COLO668 (cell line): ENCODE measurements at regions not wholly inside any gene's neighbourhood (a gene's known extent, or its start where the extent isn't known, plus 50 kb on each side); places are given as distances from the start of the nearest gene placed in this dataset.
"Not testable (repeated sequence)": the region's sequence is repeated elsewhere in the genome, so short reads cannot be mapped to it uniquely, and the experiment has no call there.

Experiments used
- DNase-seq: peaks from one replicate; lab custom pipeline; 2025; ENCODE audit not compliant: unreplicated experiment; lab: John Stamatoyannopoulos, UW

- DNase-seq: no peak
Observed at GRCh38 chr19:28640506-28640905, 572.4 kb downstream of the UQCRFS1 start.

- no peak for DNase-seq
Observed at GRCh38 chr19:28638445-28638844, 574.5 kb downstream of the UQCRFS1 start.

- no peak for DNase-seq
Observed at GRCh38 chr19:28636706-28637105, 576.2 kb downstream of the UQCRFS1 start.

DNA sequence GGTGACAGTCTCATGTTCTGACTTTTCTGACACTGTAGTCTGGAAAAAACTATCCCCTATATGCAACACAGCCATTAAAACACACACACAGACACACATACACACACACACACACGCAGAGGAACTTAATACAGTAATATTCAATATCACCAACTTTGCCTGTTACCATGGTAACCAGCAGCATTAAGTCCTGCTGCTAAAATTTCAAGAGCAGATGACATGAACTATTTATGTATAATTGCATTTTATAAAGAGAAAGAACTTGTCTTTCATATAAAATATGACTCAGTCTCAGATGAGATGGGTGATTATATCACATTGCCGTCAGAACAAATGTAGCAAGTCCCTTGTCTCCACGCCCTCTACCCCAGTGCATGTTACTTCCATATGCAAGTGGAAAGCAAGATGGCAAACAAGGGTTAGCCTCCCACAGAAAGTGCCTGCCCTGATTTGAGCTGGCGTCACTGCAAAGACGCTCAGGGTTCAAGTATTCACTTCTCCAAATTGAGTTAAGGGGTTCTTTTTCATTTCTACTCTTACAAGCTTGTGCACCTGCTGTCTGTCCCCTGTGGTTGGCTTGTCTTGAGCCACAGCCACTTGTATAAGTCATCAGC, 576.8 kb downstream of the UQCRFS1 start:
- DNase-seq: no peak

DNA sequence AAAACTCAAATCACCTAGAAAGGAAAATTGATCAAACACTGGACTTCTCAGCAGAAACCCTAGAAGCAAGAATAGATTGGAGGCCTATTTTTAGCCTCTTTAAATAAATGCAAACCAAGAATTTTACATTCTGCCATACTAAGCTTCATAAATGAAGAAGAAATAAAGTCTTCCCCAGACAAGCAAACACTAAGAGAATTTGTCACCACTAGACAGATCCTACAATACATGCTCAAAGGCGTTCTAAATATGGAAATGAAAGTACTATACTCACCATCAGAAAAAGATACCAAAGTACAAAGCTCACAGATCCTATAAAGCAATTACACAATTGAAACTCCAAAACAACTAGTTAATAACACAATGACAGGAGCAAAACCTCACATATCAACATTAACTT, 578.1 kb downstream of the UQCRFS1 start:
- DNase-seq: no peak

GRCh38 chr19:28634019-28634328, 579.0 kb downstream of the UQCRFS1 start:
- DNase-seq: no peak

DNA sequence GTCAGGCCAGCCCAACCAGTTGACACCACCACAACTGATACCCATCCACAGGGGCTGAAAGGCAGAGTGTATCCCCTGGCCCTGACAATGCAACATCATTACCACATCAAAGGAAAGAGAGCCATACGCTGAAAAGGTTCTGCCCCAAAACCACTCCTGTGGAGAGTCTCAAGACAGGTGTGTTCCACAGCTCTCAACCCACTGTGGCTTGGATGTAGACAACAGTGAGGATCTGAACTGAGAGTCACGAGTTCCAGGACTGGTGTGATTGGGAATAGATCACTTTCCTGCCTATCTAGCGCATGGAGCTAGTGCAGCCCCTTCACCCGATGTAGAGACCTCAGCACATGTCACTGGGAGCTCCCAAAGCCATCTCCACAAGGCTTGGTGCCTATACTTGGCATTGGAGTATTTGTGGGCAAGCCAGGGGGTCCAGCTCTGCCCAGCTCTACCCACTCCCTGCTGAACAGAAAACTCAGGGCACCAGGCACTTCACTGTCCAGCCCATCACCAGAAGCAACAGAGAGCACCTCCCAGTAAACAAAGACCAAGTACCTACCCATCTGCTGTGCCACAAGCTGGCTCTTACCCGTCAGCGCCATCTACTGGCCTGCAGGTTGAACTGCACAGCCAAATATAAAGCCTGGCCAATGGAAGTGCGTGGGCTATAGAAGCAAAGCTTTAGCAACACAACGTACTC, 579.5 kb downstream of the UQCRFS1 start:
- peak; percentile 7 for DNase-seq

DNA sequence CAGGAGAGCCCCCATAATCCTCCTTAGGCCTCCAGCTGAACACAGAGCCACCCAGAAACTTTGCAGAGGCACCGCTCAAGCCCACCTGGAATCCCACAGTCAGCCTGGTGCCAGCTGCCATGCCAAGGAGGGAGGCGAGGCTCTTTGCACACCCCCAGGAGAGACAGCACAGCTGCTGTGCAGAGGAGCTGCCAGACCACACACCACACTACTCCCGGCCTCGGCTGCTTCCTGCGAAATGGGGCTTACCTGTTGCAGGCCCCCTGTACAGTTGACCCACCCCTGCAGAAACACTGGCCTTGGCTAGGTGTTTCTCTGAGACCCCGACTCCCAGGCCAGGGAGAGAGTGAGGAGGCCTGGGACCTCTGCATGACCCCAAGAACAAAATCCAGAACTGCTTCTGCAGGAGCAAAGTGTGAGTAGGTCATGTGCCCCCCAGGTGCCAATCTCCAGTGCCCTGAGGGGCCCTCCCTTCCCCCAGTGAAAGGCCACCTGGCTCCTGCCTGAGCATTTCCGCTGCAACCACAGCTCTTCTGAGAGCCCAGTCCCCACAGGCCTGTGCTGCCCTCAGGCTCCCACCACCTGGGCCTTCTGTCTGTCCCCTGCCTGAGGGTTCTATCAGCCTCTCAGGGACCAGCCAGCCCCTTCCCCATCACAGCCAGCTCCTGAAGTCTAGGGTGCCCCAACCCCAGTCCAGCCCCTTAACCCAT, 580.4 kb downstream of the UQCRFS1 start:
- DNase-seq: no peak

DNA sequence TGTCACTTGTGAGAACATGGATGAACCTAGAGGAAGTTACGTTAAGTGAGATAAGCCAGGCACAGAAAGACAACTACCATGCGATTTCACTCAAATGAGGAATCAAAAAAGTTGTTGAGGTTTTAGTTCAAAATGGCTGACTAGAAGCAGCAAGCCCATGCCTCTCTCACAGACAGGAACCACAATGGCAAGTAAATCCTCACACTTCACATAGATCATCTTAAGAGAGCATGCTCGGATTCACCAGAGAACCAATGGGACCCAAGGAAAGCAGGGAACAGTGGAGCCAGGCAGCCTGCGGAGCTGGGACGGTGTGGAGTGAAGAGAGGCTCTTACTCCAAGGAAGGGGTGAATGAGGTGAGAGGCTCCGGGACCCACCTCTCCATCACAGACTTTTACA, 581.0 kb downstream of the UQCRFS1 start:
- DNase-seq: no peak

DNA sequence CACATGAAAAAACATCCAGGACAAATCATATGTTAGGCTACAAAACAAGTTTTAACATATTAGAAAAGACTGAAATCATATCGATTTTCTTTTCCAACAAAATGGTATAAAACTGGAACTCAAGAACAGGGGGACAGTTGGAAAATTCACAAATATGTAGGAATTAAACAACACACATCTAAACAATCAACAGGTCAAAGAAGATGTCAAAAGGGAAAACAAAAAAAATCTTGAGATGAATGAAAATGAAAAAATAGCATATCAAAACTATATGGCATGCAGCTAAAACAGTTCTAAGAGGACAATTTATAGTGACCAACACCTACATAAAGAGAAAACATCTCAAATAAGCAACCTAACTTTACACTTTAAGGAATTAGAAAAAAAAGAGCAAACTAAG, 585.3 kb downstream of the UQCRFS1 start:
- no peak for DNase-seq

- not testable (repeated sequence) for DNase-seq
Observed at GRCh38 chr19:28626407-28626806, 586.5 kb downstream of the UQCRFS1 start.

- no peak for DNase-seq
Observed at GRCh38 chr19:28619816-28620429, 593.0 kb downstream of the UQCRFS1 start.

- no peak for DNase-seq
Observed at GRCh38 chr19:28618504-28618903, 594.4 kb downstream of the UQCRFS1 start.

GRCh38 chr19:28615966-28616365, 597.0 kb downstream of the UQCRFS1 start:
- no peak for DNase-seq

DNA sequence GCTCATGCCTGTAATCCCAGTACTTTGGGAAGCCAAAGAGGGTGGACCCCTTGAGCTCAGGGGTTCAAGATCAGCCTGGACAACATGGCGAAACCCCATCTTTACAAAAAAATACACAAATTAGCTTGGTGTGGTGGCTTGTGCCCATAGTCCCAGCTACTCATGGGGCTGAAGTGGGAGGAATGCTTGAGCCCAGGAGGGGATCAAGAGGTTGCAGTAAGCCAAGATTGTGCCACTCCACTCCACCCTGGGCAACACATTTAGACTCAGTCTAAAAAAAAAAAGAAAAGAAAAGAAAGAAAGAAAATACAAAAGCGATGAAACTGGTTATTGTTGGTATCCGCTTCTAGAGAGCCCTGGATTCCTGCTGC, 597.4 kb downstream of the UQCRFS1 start:
- no peak for DNase-seq

DNA sequence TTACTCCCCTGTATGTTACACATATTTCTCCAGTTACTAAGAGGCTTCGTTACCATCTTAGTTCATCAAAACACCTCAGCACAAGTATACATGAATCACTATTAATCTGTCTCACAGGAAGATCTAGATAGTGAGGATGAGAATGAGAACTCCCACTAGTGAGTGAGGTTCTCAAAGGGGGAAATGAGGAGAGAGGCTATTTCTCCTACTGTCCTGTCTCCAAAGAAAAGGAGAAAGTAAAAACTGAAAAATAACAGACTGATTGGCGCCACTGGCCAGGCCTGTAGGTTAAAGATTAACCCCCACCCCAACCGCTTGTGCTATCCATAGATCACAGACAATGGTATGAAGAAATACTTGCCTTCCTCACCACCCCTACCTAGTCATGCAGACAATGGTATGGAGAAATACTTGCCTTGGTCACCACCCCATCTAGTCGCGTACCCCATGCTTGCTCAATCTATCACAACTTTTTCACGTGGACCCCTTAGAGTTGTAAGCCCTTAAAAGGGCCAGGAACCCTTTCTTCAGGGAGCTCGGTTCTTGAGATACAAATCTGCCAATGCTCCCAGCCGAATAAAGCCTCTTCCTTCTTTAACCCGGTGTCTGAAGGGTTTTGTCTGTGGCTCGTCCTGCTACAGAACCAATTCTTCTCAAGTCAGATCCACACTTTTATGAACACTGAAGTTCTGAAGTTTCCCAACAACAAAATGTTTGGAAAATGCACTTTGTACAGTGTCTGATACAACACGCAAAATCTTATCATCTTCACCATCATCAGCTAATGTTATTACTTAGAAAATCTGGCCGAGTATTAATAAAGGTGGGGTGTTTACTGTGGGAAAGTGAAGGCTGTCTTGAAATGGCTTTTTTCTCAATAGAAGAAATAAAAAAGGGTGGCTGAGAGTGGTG, 598.1 kb downstream of the UQCRFS1 start:
- no peak for DNase-seq

DNA sequence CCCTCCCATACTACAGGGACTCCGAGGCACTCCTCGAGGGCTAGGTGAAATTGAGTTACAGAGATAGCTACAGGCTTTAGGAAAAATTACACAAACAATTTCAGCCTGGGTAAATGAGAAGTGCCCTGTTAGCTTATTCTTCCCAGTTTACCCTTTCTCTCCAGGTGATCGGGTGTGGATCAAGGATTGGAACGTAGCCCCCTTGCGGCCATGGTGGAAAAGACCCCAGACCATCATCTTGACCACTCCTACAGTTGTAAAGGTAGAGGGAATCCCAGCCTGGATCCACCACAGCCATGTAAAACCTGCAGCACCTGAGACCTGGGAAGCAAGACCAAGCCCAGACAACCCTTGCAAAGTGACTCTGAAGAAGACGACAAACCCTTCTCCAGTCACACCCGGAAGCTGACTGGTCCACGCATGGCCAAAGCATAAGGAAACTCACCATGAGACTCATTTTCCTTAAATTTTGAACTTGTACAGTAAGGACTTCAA, 600.6 kb downstream of the UQCRFS1 start:
- no peak for DNase-seq

DNA sequence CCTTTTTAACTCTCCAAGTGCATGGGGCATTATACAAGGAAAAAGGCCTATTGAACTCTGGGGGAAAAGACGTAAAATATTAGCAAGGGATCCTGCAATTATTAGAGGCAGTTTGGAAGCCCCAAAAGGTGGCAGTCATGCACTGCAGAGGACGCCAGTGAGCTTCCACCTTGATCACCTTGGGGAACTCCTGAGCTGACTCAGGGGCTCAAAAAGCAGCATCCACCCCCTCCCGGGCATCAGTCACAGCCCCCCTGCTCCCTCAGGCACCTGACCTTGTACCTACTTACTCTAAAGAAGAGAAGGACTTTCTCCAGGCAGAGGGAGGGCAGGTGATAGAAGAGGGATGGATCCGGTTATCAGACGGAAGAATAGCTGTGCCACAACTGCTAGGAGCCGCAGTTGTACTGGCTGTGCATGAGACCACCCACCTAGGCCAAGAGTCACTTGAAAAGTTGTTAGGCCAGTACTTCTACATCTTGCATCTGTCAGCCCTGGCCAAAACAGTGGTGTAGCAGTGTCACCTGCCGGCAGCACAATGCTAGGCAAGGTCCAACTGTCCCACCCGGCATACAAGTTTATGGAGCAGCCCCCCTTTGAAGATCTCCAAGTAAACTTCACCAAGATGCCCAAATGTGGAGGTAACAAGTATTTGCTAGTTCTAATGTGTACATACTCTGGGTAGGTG, 601.6 kb downstream of the UQCRFS1 start:
- not testable (repeated sequence) for DNase-seq

DNA sequence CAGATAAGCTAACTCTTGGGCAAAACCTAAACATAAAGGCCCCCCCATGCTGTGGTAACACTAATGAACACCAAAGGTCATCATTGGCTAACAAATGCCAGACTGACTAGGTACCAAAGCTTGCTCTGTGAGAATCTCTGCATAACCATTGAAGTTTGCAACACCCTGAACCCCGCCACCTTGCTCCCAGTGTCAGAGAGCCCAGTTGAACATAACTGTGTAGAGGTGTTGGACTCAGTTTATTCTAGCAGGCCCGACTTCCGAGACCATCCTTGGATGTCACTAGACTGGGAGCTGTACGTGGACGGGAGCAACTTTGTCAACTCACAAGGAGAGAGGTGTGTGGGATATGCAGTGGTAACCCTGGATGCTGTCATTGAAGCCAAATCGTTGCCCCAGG, 602.2 kb downstream of the UQCRFS1 start:
- no peak for DNase-seq

DNA sequence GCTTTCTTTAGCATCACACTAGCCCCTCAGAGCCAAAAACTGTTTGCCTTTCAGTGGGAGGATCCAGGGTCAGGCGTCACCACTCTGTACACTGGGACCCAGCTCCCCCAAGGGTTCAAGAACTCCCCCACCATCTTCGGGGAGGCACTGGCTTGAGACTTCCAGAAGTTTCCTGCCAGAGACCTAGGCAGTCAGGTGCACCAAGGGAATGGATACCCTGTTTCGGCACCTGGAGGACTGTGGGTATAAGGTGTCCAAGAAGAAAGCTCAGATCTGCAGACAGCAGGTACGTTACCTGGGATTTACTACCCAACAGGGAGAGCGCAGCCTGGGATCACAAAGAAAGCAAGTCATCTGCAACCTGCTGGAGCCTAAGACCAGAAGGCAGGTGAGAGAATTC, 603.0 kb downstream of the UQCRFS1 start:
- no peak for DNase-seq
